B cell (primary cell): ENCODE measurements at regions not wholly inside any gene's neighbourhood (a gene's known extent, or its start where the extent isn't known, plus 50 kb on each side); places are given as distances from the start of the nearest gene placed in this dataset.

Experiments used
- ATAC-seq: fragments of 200-7000 bp; cut with Tn5 transposase; one replicate; pipeline ENCODE4 v1.10.0; 2021; ENCODE audit warnings: low read depth, mild to moderate bottlenecking, moderate number of reproducible peaks, moderate library complexity
- CTCF ChIA-PET: fragments of 350-600 bp; sonication (Branson Sonifier 250); formaldehyde crosslinking; loops from one replicate; lab custom pipeline; 2021; ENCODE audit warnings: antibody characterized with exemption, inconsistent platforms; lab: Charles Lee
- POLR2A ChIA-PET: fragments of 350-600 bp; sonication (Branson Sonifier 250); formaldehyde crosslinking; loops from one replicate; lab custom pipeline; 2021; ENCODE audit warnings: antibody characterized with exemption; lab: Charles Lee
- DNase-seq: peaks from one replicate; pipeline ENCODE4 v3.0.0; 2013
- H2AFZ ChIP-seq: 2 replicates; pipeline ENCODE4 v1.6.1; 2012; ENCODE audit warnings: mild to moderate bottlenecking, low read depth, low read length; ENCODE audit not compliant: insufficient read depth, poor library complexity, severe bottlenecking
- H3K27ac ChIP-seq, 2 donors: 1 replicate in 1 of 2; 2 replicates in 1 of 2; pipeline ENCODE4 v1.5.1; 2012 to 2013; ENCODE audit warnings: low read length in 2 of 2, mild to moderate bottlenecking in 2 of 2, moderate library complexity in 1 of 2
- H3K27me3 ChIP-seq, 4 experiments: fragments of 200-600 bp in 1 of 4; sonication (generic) in 1 of 4; replicated peaks in 1 of 4; 1 replicate in 2 of 4; 2 replicates in 2 of 4; pipeline versions ENCODE4 v1.6.1 to v1.7.0; 2013 to 2016; ENCODE audit warnings: low read length in 3 of 4, mild to moderate bottlenecking in 2 of 4, mixed read lengths in 1 of 4, moderate library complexity in 1 of 4; ENCODE audit not compliant: insufficient read depth in 4 of 4, control insufficient read depth in 3 of 4; ENCODE audit errors: control extremely low read depth in 1 of 4
- H3K36me3 ChIP-seq, 2 experiments: replicated peaks in 1 of 2; 1 replicate in 1 of 2; 2 replicates in 1 of 2; pipeline versions ENCODE4 v1.6.1 to v1.7.1; 2013; ENCODE audit warnings: low read length in 1 of 2; ENCODE audit not compliant: insufficient read depth in 2 of 2, control insufficient read depth in 1 of 2; ENCODE audit errors: control extremely low read depth in 1 of 2, extremely low read depth in 1 of 2
- H3K4me1 ChIP-seq, 2 donors: fragments of 200-600 bp in 1 of 2; sonication (generic) in 1 of 2; 1 replicate in 1 of 2; 2 replicates in 1 of 2; pipeline versions ENCODE4 v1.5.1 to v1.6.1; 2013 to 2017; ENCODE audit warnings: low read length in 2 of 2; ENCODE audit not compliant: control insufficient read depth in 2 of 2, insufficient read depth in 2 of 2
- H3K4me2 ChIP-seq: replicated peaks from 2 replicates; pipeline ENCODE3; 2012; ENCODE audit warnings: mild to moderate bottlenecking, low read depth, low read length; ENCODE audit not compliant: poor library complexity, severe bottlenecking
- H3K4me3 ChIP-seq, 5 experiments: fragments of 200-600 bp in 1 of 5; sonication (generic) in 1 of 5; 1 replicate in 3 of 5; 2 replicates in 2 of 5; pipeline versions ENCODE4 v1.5.1 to v1.7.0; 2011 to 2016; ENCODE audit warnings: low read length in 4 of 5, mild to moderate bottlenecking in 4 of 5, low read depth in 2 of 5, control low read depth in 1 of 5, moderate library complexity in 1 of 5; ENCODE audit not compliant: insufficient read depth in 1 of 5; ENCODE audit errors: control extremely low read depth in 1 of 5, extremely low read depth in 1 of 5
- H3K79me2 ChIP-seq: fragments of 200-600 bp; sonication (generic); one replicate; pipeline ENCODE4 v1.6.0; 2016; ENCODE audit warnings: low read length; ENCODE audit not compliant: control insufficient read depth, insufficient read depth
- H3K9ac ChIP-seq: fragments of 200-600 bp; sonication (generic); 2 replicates; pipeline ENCODE4 v1.6.1; 2017; ENCODE audit warnings: mild to moderate bottlenecking, low read length, moderate library complexity
- H3K9me3 ChIP-seq, 3 donors: one replicate each; pipeline versions ENCODE4 v1.6.1 to v1.7.1; 2013; ENCODE audit warnings: low read length in 2 of 3; ENCODE audit not compliant: control insufficient read depth in 2 of 3, insufficient read depth in 1 of 3; ENCODE audit errors: control extremely low read depth in 1 of 3
- H4K20me1 ChIP-seq: 2 replicates; pipeline ENCODE4 v1.6.0; 2012; ENCODE audit warnings: mild to moderate bottlenecking, low read length; ENCODE audit not compliant: insufficient read depth, control insufficient read depth, poor library complexity, severe bottlenecking
- H3K27ac Mint-ChIP-seq: one replicate; pipeline ENCODE4 v1.8.0; 2021; ENCODE audit warnings: mixed read lengths
- H3K27me3 Mint-ChIP-seq: one replicate; pipeline ENCODE4 v1.8.0; 2021; ENCODE audit warnings: mixed read lengths
- H3K4me1 Mint-ChIP-seq: one replicate; pipeline ENCODE4 v1.8.0; 2021; ENCODE audit warnings: mixed read lengths
- H3K4me3 Mint-ChIP-seq: one replicate; pipeline ENCODE4 v1.8.0; 2021; ENCODE audit warnings: mixed read lengths
- H3K9me3 Mint-ChIP-seq: one replicate; pipeline ENCODE4 v1.8.0; 2022; ENCODE audit warnings: mixed read lengths; ENCODE audit not compliant: insufficient read depth
- CTCF ChIP-seq: fragments of 200-600 bp; IDR thresholded peaks from one replicate; pipeline ENCODE4 v1.8.0; 2022; ENCODE audit warnings: antibody characterized with exemption, mild to moderate bottlenecking
- EZH2 ChIP-seq: IDR thresholded peaks from 2 replicates; pipeline ENCODE4 v1.6.1; 2012; ENCODE audit warnings: borderline replicate concordance, low read depth, mild to moderate bottlenecking, moderate library complexity, low read length; ENCODE audit not compliant: insufficient read depth, poor library complexity, severe bottlenecking
- intact Hi-C: fragments of 100-400 bp; cut with micrococcal nuclease; formaldehyde crosslinking; loops from one replicate; pipeline ENCODE4 v1.10.0; 2022

GRCh38 chr2:38216886-38217285 is 140.9 kb upstream of the CYP1B1 start:
- H3K9ac ChIP-seq, result no peak overlapping the region
- Mint-ChIP-seq H3K27me3 (peaks cover 31% of the 10 kb centered on the region), H3K4me3 (no peak overlapping the region), H3K4me1 (no peaks in the 10 kb centered on the region), H3K9me3 (no peaks in the 10 kb centered on the region), H3K27ac (no peak overlapping the region)
- H3K27ac ChIP-seq, result no peak overlapping the region
- ATAC-seq, result no peak
- no peaks in the 10 kb centered on the region for H3K79me2 ChIP-seq
- DNase-seq, result no peak
- TF ChIP-seq CTCF (no peak), EZH2 (no peak)
- ChIA-PET POLR2A (no interaction called here), CTCF (no interaction called here)
- no peak overlapping the region for H2AFZ ChIP-seq
- no peak overlapping the region for H3K4me3 ChIP-seq
- no peaks in the 10 kb centered on the region for H4K20me1 ChIP-seq
- H3K9me3 ChIP-seq, result peaks cover 0 to 1% (median 0%) of the 10 kb centered on the region in 3 donors
- H3K4me1 ChIP-seq, result no peaks in the 10 kb centered on the region
- no peak overlapping the region for H3K4me2 ChIP-seq
- H3K36me3 ChIP-seq, result no peaks in the 10 kb centered on the region
- intact Hi-C loops, result no loop called here
- peaks cover 0 to 9% (median 4%) of the 10 kb centered on the region in 4 experiments for H3K27me3 ChIP-seq

- intact Hi-C loops, result no loop called here
- ChIA-PET POLR2A (no interaction called here), CTCF (no interaction called here)
- Histone ChIP-seq H3K36me3 (no peaks in the 10 kb centered on the region), H3K4me2 (no peak overlapping the region), H3K27me3 (peaks cover 0 to 9% (median 4%) of the 10 kb centered on the region in 4 experiments), H3K9ac (no peak overlapping the region), H4K20me1 (no peaks in the 10 kb centered on the region), H2AFZ (no peak overlapping the region), H3K79me2 (no peaks in the 10 kb centered on the region), H3K9me3 (peaks cover 0 to 1% (median 0%) of the 10 kb centered on the region in 3 donors), H3K4me1 (no peaks in the 10 kb centered on the region), H3K4me3 (no peak overlapping the region), H3K27ac (no peak overlapping the region)
- H3K9me3 Mint-ChIP-seq, result no peaks in the 10 kb centered on the region
- H3K4me1 Mint-ChIP-seq, result no peaks in the 10 kb centered on the region
- ATAC-seq (no peak), DNase-seq (no peak)
- H3K4me3 Mint-ChIP-seq, result no peak overlapping the region
- no peak overlapping the region for H3K27ac Mint-ChIP-seq
- H3K27me3 Mint-ChIP-seq, result peaks cover 30% of the 10 kb centered on the region
- TF ChIP-seq EZH2 (no peak), CTCF (no peak)
Measured at GRCh38 chr2:38215993-38216392, 140.0 kb upstream of the CYP1B1 start.
